Neural progenitor cell (in vitro differentiated cells): ENCODE measurements at regions not wholly inside any gene's neighbourhood (a gene's known extent, or its start where the extent isn't known, plus 50 kb on each side); places are given as distances from the start of the nearest gene placed in this dataset.
"Not testable (repeated sequence)": the region's sequence is repeated elsewhere in the genome, so short reads cannot be mapped to it uniquely, and the experiment has no call there.

Source experiments
- DNase-seq: peaks from one replicate; pipeline ENCODE4 v3.0.0-alpha.2; 2016; ENCODE audit warnings: low spot score
- H2AFZ ChIP-seq: fragments of 200-600 bp; sonication (generic); replicated peaks from 2 replicates; pipeline ENCODE4 v1.6.1; 2016; ENCODE audit warnings: antibody characterized with exemption
- H3F3A ChIP-seq: fragments of 200-600 bp; sonication (generic); 2 replicates; pipeline ENCODE4 v1.6.1; 2016; ENCODE audit warnings: antibody characterized with exemption, low read depth
- H3K27ac ChIP-seq: fragments of 200-600 bp; sonication (generic); 2 replicates; pipeline ENCODE4 v1.5.1; 2016; ENCODE audit warnings: mild to moderate bottlenecking
- H3K27me3 ChIP-seq: fragments of 200-600 bp; sonication (generic); 2 replicates; pipeline ENCODE4 v1.6.1; 2016; ENCODE audit warnings: mild to moderate bottlenecking, moderate library complexity
- H3K36me3 ChIP-seq: fragments of 200-600 bp; sonication (generic); 2 replicates; pipeline ENCODE4 v1.5.1; 2016
- H3K4me1 ChIP-seq: fragments of 200-600 bp; sonication (generic); 2 replicates; pipeline ENCODE4 v1.6.1; 2016; ENCODE audit warnings: mixed run types
- H3K4me2 ChIP-seq: fragments of 200-600 bp; sonication (generic); 2 replicates; pipeline ENCODE4 v1.6.1; 2016
- H3K4me3 ChIP-seq: fragments of 200-600 bp; sonication (generic); 2 replicates; pipeline ENCODE4 v1.5.1; 2016
- H3K79me2 ChIP-seq: fragments of 200-600 bp; sonication (generic); 2 replicates; pipeline ENCODE4 v1.6.1; 2016; ENCODE audit warnings: low read depth
- H3K9ac ChIP-seq: fragments of 200-600 bp; sonication (generic); 2 replicates; pipeline ENCODE4 v1.6.1; 2016
- H3K9me3 ChIP-seq: fragments of 200-600 bp; sonication (generic); 2 replicates; pipeline ENCODE4 v1.5.1; 2016; ENCODE audit warnings: low read depth
- H4K20me1 ChIP-seq: fragments of 200-600 bp; sonication (generic); 2 replicates; pipeline ENCODE4 v1.6.1; 2016; ENCODE audit warnings: low read depth
- H3K27ac Mint-ChIP-seq: 3 replicates; pipeline ENCODE4 v1.8.0; 2021; ENCODE audit warnings: mixed read lengths
- H3K27me3 Mint-ChIP-seq: 2 replicates; pipeline ENCODE4 v1.8.0; 2022; ENCODE audit warnings: low read depth, mild to moderate bottlenecking, inconsistent platforms, moderate library complexity, mixed read lengths; ENCODE audit not compliant: insufficient read depth
- H3K36me3 Mint-ChIP-seq: 3 replicates; pipeline ENCODE4 v1.8.0; 2021; ENCODE audit warnings: mixed read lengths
- H3K4me1 Mint-ChIP-seq: 3 replicates; pipeline ENCODE4 v1.8.0; 2021; ENCODE audit warnings: mixed read lengths
- H3K4me3 Mint-ChIP-seq: 3 replicates; pipeline ENCODE4 v1.8.0; 2021; ENCODE audit warnings: mild to moderate bottlenecking, moderate library complexity, mixed read lengths
- H3K9me3 Mint-ChIP-seq: 3 replicates; pipeline ENCODE4 v1.8.0; 2020; ENCODE audit warnings: mixed read lengths
- CTCF ChIP-seq: fragments of 200-600 bp; sonication (generic); IDR thresholded peaks from 2 replicates; pipeline ENCODE4 v1.5.1; 2017; ENCODE audit warnings: antibody characterized with exemption, mild to moderate bottlenecking
- EZH2 ChIP-seq: fragments of 200-600 bp; sonication (generic); IDR thresholded peaks from 2 replicates; pipeline ENCODE4 v1.6.1; 2017; ENCODE audit warnings: antibody characterized with exemption, mild to moderate bottlenecking, moderate library complexity
- EZH2phosphoT487 ChIP-seq: fragments of 200-600 bp; sonication (generic); IDR thresholded peaks from 2 replicates; pipeline ENCODE4 v1.6.1; 2017; ENCODE audit warnings: antibody characterized with exemption

- H3K27me3 Mint-ChIP-seq = peaks cover 8% of the 10 kb centered on the region
- H3K79me2 ChIP-seq = no peaks in the 10 kb centered on the region
- no peak overlapping the region for H3K27ac ChIP-seq
- H3K27ac Mint-ChIP-seq = no peak overlapping the region
- H3K27me3 ChIP-seq = no peaks in the 10 kb centered on the region
- peaks cover 9% of the 10 kb centered on the region for H3K4me1 Mint-ChIP-seq
- H3K9me3 ChIP-seq = no peaks in the 10 kb centered on the region
- peaks cover 9% of the 10 kb centered on the region for H3K9me3 Mint-ChIP-seq
- H3K36me3 Mint-ChIP-seq = no peaks in the 10 kb centered on the region
- H3K36me3 ChIP-seq = no peaks in the 10 kb centered on the region
- no peak overlapping the region for H3K4me2 ChIP-seq
- H3K4me1 ChIP-seq = no peaks in the 10 kb centered on the region
- no peaks in the 10 kb centered on the region for H4K20me1 ChIP-seq
- DNase-seq = no peak
- H3K4me3 ChIP-seq = no peak overlapping the region
- no peak overlapping the region for H3K9ac ChIP-seq
- H3F3A ChIP-seq = no peaks in the 10 kb centered on the region
- TF ChIP-seq EZH2 (no peak), CTCF (no peak), EZH2phosphoT487 (no peak)
- no peak overlapping the region for H2AFZ ChIP-seq
- H3K4me3 Mint-ChIP-seq = no peak overlapping the region
These were observed 134.8 kb downstream of the RTP5 start for GRCh38 chr2:242004223-242004901.

GRCh38 chr2:242004902-242005230 lies 135.3 kb downstream of the RTP5 start:
- Histone ChIP-seq H3K27ac (no peak overlapping the region), H3K4me2 (no peak overlapping the region), H3F3A (no peaks in the 10 kb centered on the region), H3K27me3 (no peaks in the 10 kb centered on the region), H3K4me3 (no peak overlapping the region), H3K9ac (no peak overlapping the region), H3K4me1 (no peaks in the 10 kb centered on the region), H3K36me3 (no peaks in the 10 kb centered on the region), H2AFZ (no peak overlapping the region), H3K79me2 (no peaks in the 10 kb centered on the region), H4K20me1 (no peaks in the 10 kb centered on the region), H3K9me3 (no peaks in the 10 kb centered on the region)
- peaks cover 8% of the 10 kb centered on the region for H3K27me3 Mint-ChIP-seq
- no peak for TF ChIP-seq EZH2
- no peak for TF ChIP-seq CTCF
- no peak for TF ChIP-seq EZH2phosphoT487
- H3K4me3 Mint-ChIP-seq = no peak overlapping the region
- H3K9me3 Mint-ChIP-seq = peaks cover 9% of the 10 kb centered on the region
- H3K27ac Mint-ChIP-seq = no peak overlapping the region
- peaks cover 9% of the 10 kb centered on the region for H3K4me1 Mint-ChIP-seq
- no peaks in the 10 kb centered on the region for H3K36me3 Mint-ChIP-seq
- peak; percentile 63 for DNase-seq

GRCh38 chr2:242006091-242006634 lies 136.6 kb downstream of the RTP5 start:
- not testable (repeated sequence) for H3K79me2 ChIP-seq, H3K4me1 Mint-ChIP-seq, H4K20me1 ChIP-seq, DNase-seq, H3K27ac Mint-ChIP-seq, H3K27me3 ChIP-seq, H3K4me2 ChIP-seq, H3K9me3 ChIP-seq, H3F3A ChIP-seq, H3K36me3 ChIP-seq, H3K9ac ChIP-seq, H3K4me1 ChIP-seq, H3K36me3 Mint-ChIP-seq, H3K4me3 ChIP-seq, H3K4me3 Mint-ChIP-seq, H3K27ac ChIP-seq, H2AFZ ChIP-seq
- peaks cover 11% of the 10 kb centered on the region for H3K27me3 Mint-ChIP-seq
- H3K9me3 Mint-ChIP-seq = peaks cover 11% of the 10 kb centered on the region

- H3K4me2 ChIP-seq, H3K36me3 Mint-ChIP-seq, H3K27ac Mint-ChIP-seq, H2AFZ ChIP-seq, H3F3A ChIP-seq, H3K79me2 ChIP-seq, H3K9me3 ChIP-seq, H3K4me3 Mint-ChIP-seq, DNase-seq, H4K20me1 ChIP-seq, H3K9ac ChIP-seq, H3K36me3 ChIP-seq, H3K4me1 ChIP-seq, H3K4me1 Mint-ChIP-seq, H3K4me3 ChIP-seq, H3K27me3 ChIP-seq, H3K27ac ChIP-seq: not testable (repeated sequence)
- Mint-ChIP-seq H3K9me3 (peaks cover 11% of the 10 kb centered on the region), H3K27me3 (peaks cover 13% of the 10 kb centered on the region)
These were observed 139.4 kb downstream of the RTP5 start for GRCh38 chr2:242008908-242009307.

GRCh38 chr2:242009846-242010245 lies 140.3 kb downstream of the RTP5 start:
- H3K36me3 Mint-ChIP-seq, H3K4me1 Mint-ChIP-seq, H3K27ac Mint-ChIP-seq, H3K79me2 ChIP-seq, H3K27me3 ChIP-seq, DNase-seq, H4K20me1 ChIP-seq, H3K9me3 ChIP-seq, H3K4me2 ChIP-seq, H3K27ac ChIP-seq, H3K9ac ChIP-seq, H3K4me3 ChIP-seq, H3K36me3 ChIP-seq, H3K4me3 Mint-ChIP-seq, H3K4me1 ChIP-seq, H2AFZ ChIP-seq, H3F3A ChIP-seq: not testable (repeated sequence)
- Mint-ChIP-seq H3K27me3 (peaks cover 11% of the 10 kb centered on the region), H3K9me3 (peaks cover 11% of the 10 kb centered on the region)

- H3K27me3 ChIP-seq, H3K4me1 Mint-ChIP-seq, DNase-seq, H3K79me2 ChIP-seq, H4K20me1 ChIP-seq, H3K27ac Mint-ChIP-seq, H3K4me1 ChIP-seq, H3K9ac ChIP-seq, H3K4me2 ChIP-seq, H3K4me3 ChIP-seq, H3K9me3 ChIP-seq, H3K36me3 Mint-ChIP-seq, H3K36me3 ChIP-seq, H3K4me3 Mint-ChIP-seq, H2AFZ ChIP-seq, H3F3A ChIP-seq, H3K27ac ChIP-seq: not testable (repeated sequence)
- H3K27me3 Mint-ChIP-seq = peaks cover 10% of the 10 kb centered on the region
- H3K9me3 Mint-ChIP-seq = peaks cover 10% of the 10 kb centered on the region
These were observed 141.0 kb downstream of the RTP5 start for GRCh38 chr2:242010252-242011166.
